Karpas-422 (cell line): ENCODE measurements at regions not wholly inside any gene's neighbourhood (a gene's known extent, or its start where the extent isn't known, plus 50 kb on each side); places are given as distances from the start of the nearest gene placed in this dataset.
"Not testable (repeated sequence)": the region's sequence is repeated elsewhere in the genome, so short reads cannot be mapped to it uniquely, and the experiment has no call there.

Source experiments
- DNase-seq: peaks from one replicate; pipeline ENCODE4 v3.0.0-alpha.2; 2015
- H2AFZ ChIP-seq: fragments of 200-600 bp; sonication (generic); 2 replicates; pipeline ENCODE4 v1.6.1; 2014; ENCODE audit warnings: antibody characterized with exemption, low read length, mixed read lengths
- H3K27ac ChIP-seq: fragments of 200-600 bp; sonication (generic); 2 replicates; pipeline ENCODE4 v1.5.1; 2014; ENCODE audit warnings: mild to moderate bottlenecking, low read length, moderate library complexity
- H3K27me3 ChIP-seq: fragments of 200-600 bp; sonication (generic); 2 replicates; pipeline ENCODE4 v1.6.1; 2014; ENCODE audit warnings: low read length, mixed read lengths
- H3K36me3 ChIP-seq: fragments of 200-600 bp; sonication (generic); 2 replicates; pipeline ENCODE4 v1.6.1; 2014; ENCODE audit warnings: low read length, mixed read lengths; ENCODE audit not compliant: insufficient read depth
- H3K4me1 ChIP-seq: fragments of 200-600 bp; sonication (generic); 2 replicates; pipeline ENCODE4 v1.6.1; 2014; ENCODE audit warnings: mild to moderate bottlenecking, low read length, mixed read lengths
- H3K4me2 ChIP-seq: fragments of 200-600 bp; sonication (generic); 2 replicates; pipeline ENCODE4 v1.6.1; 2014; ENCODE audit warnings: low read length, low read depth, mild to moderate bottlenecking; ENCODE audit not compliant: poor library complexity, severe bottlenecking
- H3K4me3 ChIP-seq: fragments of 200-600 bp; sonication (generic); 2 replicates; pipeline ENCODE4 v1.5.1; 2014; ENCODE audit warnings: mild to moderate bottlenecking, antibody characterized with exemption, low read length, mixed read lengths
- H3K79me2 ChIP-seq: fragments of 200-600 bp; sonication (generic); 2 replicates; pipeline ENCODE4 v1.6.1; 2014; ENCODE audit warnings: mild to moderate bottlenecking, low read length, mixed read lengths
- H3K9ac ChIP-seq: fragments of 200-600 bp; sonication (generic); 2 replicates; pipeline ENCODE4 v1.6.0; 2014; ENCODE audit warnings: low read length
- H3K9me2 ChIP-seq: fragments of 200-600 bp; sonication (generic), shearing (Covaris generic); replicated peaks from 2 replicates; pipeline ENCODE4 v1.6.0; 2014; ENCODE audit warnings: mild to moderate bottlenecking, low read length, moderate library complexity; ENCODE audit not compliant: insufficient read depth
- H3K9me3 ChIP-seq: fragments of 300-700, 200-600 bp; sonication (generic); 2 replicates; pipeline ENCODE4 v1.6.1; 2014; ENCODE audit warnings: low read length, mixed read lengths
- H4K20me1 ChIP-seq: fragments of 200-600 bp; sonication (generic); 2 replicates; pipeline ENCODE4 v1.6.1; 2014; ENCODE audit warnings: mild to moderate bottlenecking, antibody characterized with exemption, low read length, low read depth; ENCODE audit not compliant: insufficient read depth

GRCh38 chr16:87213536-87213935 lies 103.7 kb downstream of the C16orf95 start:
- H3K9me2 ChIP-seq = no peaks in the 10 kb centered on the region
- H3K9ac ChIP-seq = no peak overlapping the region
- no peak for DNase-seq
- no peaks in the 10 kb centered on the region for H4K20me1 ChIP-seq
- no peaks in the 10 kb centered on the region for H3K79me2 ChIP-seq
- H3K27ac ChIP-seq = no peak overlapping the region
- no peaks in the 10 kb centered on the region for H3K4me1 ChIP-seq
- no peaks in the 10 kb centered on the region for H3K36me3 ChIP-seq
- H3K4me3 ChIP-seq = no peak overlapping the region
- H2AFZ ChIP-seq = no peak overlapping the region
- H3K27me3 ChIP-seq = no peaks in the 10 kb centered on the region
- H3K9me3 ChIP-seq = no peaks in the 10 kb centered on the region
- no peak overlapping the region for H3K4me2 ChIP-seq

- H3K36me3 ChIP-seq = no peaks in the 10 kb centered on the region
- H3K9me3 ChIP-seq = no peaks in the 10 kb centered on the region
- no peaks in the 10 kb centered on the region for H3K79me2 ChIP-seq
- no peaks in the 10 kb centered on the region for H4K20me1 ChIP-seq
- H3K9me2 ChIP-seq = no peaks in the 10 kb centered on the region
- no peak overlapping the region for H2AFZ ChIP-seq
- no peak overlapping the region for H3K9ac ChIP-seq
- no peaks in the 10 kb centered on the region for H3K4me1 ChIP-seq
- H3K4me3 ChIP-seq = no peak overlapping the region
- no peaks in the 10 kb centered on the region for H3K27me3 ChIP-seq
- no peak overlapping the region for H3K4me2 ChIP-seq
- no peak for DNase-seq
- H3K27ac ChIP-seq = no peak overlapping the region
Observed at GRCh38 chr16:87216148-87216840, 100.9 kb downstream of the C16orf95 start.

GRCh38 chr16:87216841-87217275 lies 100.3 kb downstream of the C16orf95 start:
- H3K27me3 ChIP-seq = no peaks in the 10 kb centered on the region
- H3K9me2 ChIP-seq = no peaks in the 10 kb centered on the region
- H3K9me3 ChIP-seq = no peaks in the 10 kb centered on the region; the same call in 1 of the 2 replicates
- H3K4me2 ChIP-seq = no peak overlapping the region
- H3K36me3 ChIP-seq = no peaks in the 10 kb centered on the region
- H3K9ac ChIP-seq = no peak overlapping the region
- H4K20me1 ChIP-seq = no peaks in the 10 kb centered on the region
- no peaks in the 10 kb centered on the region for H3K4me1 ChIP-seq
- no peak overlapping the region for H3K4me3 ChIP-seq
- H3K27ac ChIP-seq = no peak overlapping the region
- no peak overlapping the region for H2AFZ ChIP-seq
- no peaks in the 10 kb centered on the region for H3K79me2 ChIP-seq
- no peak for DNase-seq

- H3K4me1 ChIP-seq, H3K9me2 ChIP-seq, H2AFZ ChIP-seq, H3K27ac ChIP-seq, H3K4me2 ChIP-seq, H3K9ac ChIP-seq, H3K4me3 ChIP-seq, H3K36me3 ChIP-seq, H4K20me1 ChIP-seq, H3K27me3 ChIP-seq, H3K79me2 ChIP-seq, DNase-seq, H3K9me3 ChIP-seq: not testable (repeated sequence)
Observed at GRCh38 chr16:87217802-87218201, 99.4 kb downstream of the C16orf95 start.

- no peak overlapping the region for H3K27ac ChIP-seq
- no peaks in the 10 kb centered on the region for H3K79me2 ChIP-seq
- no peak overlapping the region for H3K9ac ChIP-seq
- H3K36me3 ChIP-seq = no peaks in the 10 kb centered on the region
- H3K27me3 ChIP-seq = no peaks in the 10 kb centered on the region
- no peaks in the 10 kb centered on the region for H4K20me1 ChIP-seq
- H2AFZ ChIP-seq = no peak overlapping the region
- no peaks in the 10 kb centered on the region for H3K9me2 ChIP-seq
- H3K9me3 ChIP-seq = no peaks in the 10 kb centered on the region; the same call in 1 of the 2 replicates
- no peak overlapping the region for H3K4me2 ChIP-seq
- H3K4me3 ChIP-seq = no peak overlapping the region
- H3K4me1 ChIP-seq = no peaks in the 10 kb centered on the region
- no peak for DNase-seq
Observed at GRCh38 chr16:87218281-87219055, 98.7 kb downstream of the C16orf95 start.

- Histone ChIP-seq H3K4me1 (no peaks in the 10 kb centered on the region), H3K27ac (no peak overlapping the region), H4K20me1 (no peaks in the 10 kb centered on the region), H3K9ac (no peak overlapping the region), H3K27me3 (no peaks in the 10 kb centered on the region), H3K79me2 (no peaks in the 10 kb centered on the region), H3K9me2 (no peaks in the 10 kb centered on the region), H3K4me3 (no peak overlapping the region), H3K4me2 (no peak overlapping the region), H3K36me3 (no peaks in the 10 kb centered on the region), H3K9me3 (no peaks in the 10 kb centered on the region; the same call in 1 of the 2 replicates), H2AFZ (no peak overlapping the region)
- DNase-seq = no peak
Observed at GRCh38 chr16:87219287-87219909, 97.8 kb downstream of the C16orf95 start.

GRCh38 chr16:87221633-87222032 lies 95.6 kb downstream of the C16orf95 start:
- no peak overlapping the region for H3K27ac ChIP-seq
- no peaks in the 10 kb centered on the region for H3K4me1 ChIP-seq
- H3K79me2 ChIP-seq = no peaks in the 10 kb centered on the region
- no peak overlapping the region for H3K4me2 ChIP-seq
- DNase-seq = no peak
- no peak overlapping the region for H3K9ac ChIP-seq
- H3K4me3 ChIP-seq = no peak overlapping the region
- no peaks in the 10 kb centered on the region for H3K36me3 ChIP-seq
- H2AFZ ChIP-seq = no peak overlapping the region
- H3K9me3 ChIP-seq = no peaks in the 10 kb centered on the region; the same call in 1 of the 2 replicates
- H4K20me1 ChIP-seq = no peaks in the 10 kb centered on the region
- H3K27me3 ChIP-seq = no peaks in the 10 kb centered on the region
- H3K9me2 ChIP-seq = no peaks in the 10 kb centered on the region

GRCh38 chr16:87222335-87222734 lies 94.9 kb downstream of the C16orf95 start:
- Histone ChIP-seq H3K27ac (no peak overlapping the region), H3K9me2 (no peaks in the 10 kb centered on the region), H3K79me2 (no peaks in the 10 kb centered on the region), H3K27me3 (no peaks in the 10 kb centered on the region), H3K4me1 (no peaks in the 10 kb centered on the region), H3K9me3 (no peaks in the 10 kb centered on the region; the same call in 1 of the 2 replicates), H3K4me2 (no peak overlapping the region), H2AFZ (no peak overlapping the region), H3K36me3 (no peaks in the 10 kb centered on the region), H4K20me1 (no peaks in the 10 kb centered on the region), H3K4me3 (no peak overlapping the region), H3K9ac (no peak overlapping the region)
- DNase-seq = no peak
